ENCODE measurements at regions not wholly inside any gene's neighbourhood (a gene's known extent, or its start where the extent isn't known, plus 50 kb on each side); places are given as distances from the start of the nearest gene placed in this dataset.
"Not testable (repeated sequence)": the region's sequence is repeated elsewhere in the genome, so short reads cannot be mapped to it uniquely, and the experiment has no call there.

DNA sequence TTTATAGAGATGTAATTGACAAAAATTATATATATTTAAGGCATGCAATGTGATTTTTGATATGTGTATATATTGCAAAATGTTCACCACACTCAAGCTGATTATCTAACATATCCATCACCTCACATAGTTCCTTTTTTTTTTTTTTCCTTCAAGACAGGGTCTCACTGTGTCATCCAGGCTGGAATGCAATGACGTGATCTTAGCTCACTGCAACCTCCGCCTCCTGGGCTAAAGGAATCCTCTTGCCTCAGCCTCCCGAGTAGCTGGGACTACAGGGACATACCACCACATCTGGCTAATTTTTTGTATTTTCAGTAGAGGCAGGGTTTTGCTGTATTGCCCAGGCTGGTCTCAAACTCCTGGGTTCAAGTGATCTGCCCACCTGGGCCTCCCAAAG lies 65.1 kb upstream of the SLC35C1 start:
- Histone ChIP-seq H3K9me3 (ENCODE audit: control insufficient read depth in 2 of 3, insufficient read depth in 1 of 3, low read length in 3 of 3) (no peaks in the 10 kb centered on the region), H3K4me1 (ENCODE audit: control insufficient read depth in 2 of 3, insufficient read depth in 2 of 3, low read depth in 1 of 3, low read length in 3 of 3) (no peaks in the 10 kb centered on the region), H3K36me3 (ENCODE audit: control insufficient read depth in 2 of 3, insufficient read depth in 3 of 3, low read length in 3 of 3) (no peaks in the 10 kb centered on the region), H3K27me3 (ENCODE audit: control insufficient read depth, insufficient read depth, low read length) (no peaks in the 10 kb centered on the region), H3K4me3 (ENCODE audit: low read length in 3 of 3) (no peak overlapping the region), H3K27ac (ENCODE audit: low read depth in 2 of 2, low read length in 2 of 2) (no peak overlapping the region), H3K9ac (ENCODE audit: low read length in 3 of 3) (no peak overlapping the region)
- no peak for DNase-seq
- FAIRE-seq = no peak
- TF ChIP-seq, protein P1, sequence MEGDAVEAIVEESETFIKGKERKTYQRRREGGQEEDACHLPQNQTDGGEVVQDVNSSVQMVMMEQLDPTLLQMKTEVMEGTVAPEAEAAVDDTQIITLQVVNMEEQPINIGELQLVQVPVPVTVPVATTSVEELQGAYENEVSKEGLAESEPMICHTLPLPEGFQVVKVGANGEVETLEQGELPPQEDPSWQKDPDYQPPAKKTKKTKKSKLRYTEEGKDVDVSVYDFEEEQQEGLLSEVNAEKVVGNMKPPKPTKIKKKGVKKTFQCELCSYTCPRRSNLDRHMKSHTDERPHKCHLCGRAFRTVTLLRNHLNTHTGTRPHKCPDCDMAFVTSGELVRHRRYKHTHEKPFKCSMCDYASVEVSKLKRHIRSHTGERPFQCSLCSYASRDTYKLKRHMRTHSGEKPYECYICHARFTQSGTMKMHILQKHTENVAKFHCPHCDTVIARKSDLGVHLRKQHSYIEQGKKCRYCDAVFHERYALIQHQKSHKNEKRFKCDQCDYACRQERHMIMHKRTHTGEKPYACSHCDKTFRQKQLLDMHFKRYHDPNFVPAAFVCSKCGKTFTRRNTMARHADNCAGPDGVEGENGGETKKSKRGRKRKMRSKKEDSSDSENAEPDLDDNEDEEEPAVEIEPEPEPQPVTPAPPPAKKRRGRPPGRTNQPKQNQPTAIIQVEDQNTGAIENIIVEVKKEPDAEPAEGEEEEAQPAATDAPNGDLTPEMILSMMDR (IDR thresholded peaks at IDR 0.05; ENCODE audit: borderline replicate concordance, extremely low read depth, insufficient read depth) = no peak
- intact Hi-C loops (cut with DNase I) = no loop called here

DNA sequence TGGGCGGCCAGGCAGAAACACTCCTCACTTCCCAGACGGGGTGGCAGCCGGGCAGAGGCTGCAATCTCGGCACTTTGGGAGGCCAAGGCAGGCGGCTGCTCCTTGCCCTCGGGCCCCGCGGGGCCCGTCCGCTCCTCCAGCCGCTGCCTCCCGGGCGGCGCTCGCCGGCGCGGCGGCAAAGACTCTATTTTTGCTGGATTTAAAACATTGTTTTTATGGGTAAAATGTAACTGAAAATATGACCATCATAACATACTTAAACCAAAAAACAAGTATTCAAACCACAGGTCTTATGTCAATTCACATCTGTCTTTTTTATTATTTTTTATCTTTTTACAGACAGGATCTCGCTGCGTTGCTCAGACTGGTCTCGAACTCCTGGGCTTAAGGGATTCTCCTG lies 65.9 kb upstream of the SLC35C1 start:
- H3K27me3 ChIP-seq (ENCODE audit: control insufficient read depth, insufficient read depth, low read length); H3K4me1 ChIP-seq (ENCODE audit: control insufficient read depth in 2 of 3, insufficient read depth in 2 of 3, low read depth in 1 of 3, low read length in 3 of 3); H3K36me3 ChIP-seq (ENCODE audit: control insufficient read depth in 2 of 3, insufficient read depth in 3 of 3, low read length in 3 of 3); FAIRE-seq; DNase-seq; intact Hi-C loops (cut with DNase I); H3K9me3 ChIP-seq (ENCODE audit: control insufficient read depth in 2 of 3, insufficient read depth in 1 of 3, low read length in 3 of 3); H3K27ac ChIP-seq (ENCODE audit: low read depth in 2 of 2, low read length in 2 of 2); H3K4me3 ChIP-seq (ENCODE audit: low read length in 3 of 3); H3K9ac ChIP-seq (ENCODE audit: low read length in 3 of 3): not testable (repeated sequence)

DNA sequence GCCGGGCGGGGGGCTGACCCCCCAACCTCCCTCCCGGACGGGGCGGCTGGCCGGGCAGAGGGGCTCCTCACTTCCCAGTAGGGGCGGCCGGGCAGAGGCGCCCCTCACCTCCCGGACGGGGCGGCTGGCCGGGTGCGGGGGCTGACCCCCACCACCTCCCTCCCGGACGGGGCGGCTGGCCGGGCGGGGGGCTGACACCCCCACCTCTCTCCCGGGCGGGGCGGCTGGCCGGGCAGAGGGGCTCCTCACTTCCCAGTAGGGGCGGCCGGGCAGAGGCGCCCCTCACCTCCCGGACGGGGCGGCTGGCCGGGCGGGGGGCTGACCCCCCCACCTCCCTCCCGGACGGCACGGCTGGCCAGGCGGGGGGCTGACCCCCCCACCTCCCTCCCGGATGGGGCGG lies 66.8 kb upstream of the SLC35C1 start:
- DNase-seq; H3K9me3 ChIP-seq (ENCODE audit: control insufficient read depth in 2 of 3, insufficient read depth in 1 of 3, low read length in 3 of 3); FAIRE-seq: not testable (repeated sequence)

DNA sequence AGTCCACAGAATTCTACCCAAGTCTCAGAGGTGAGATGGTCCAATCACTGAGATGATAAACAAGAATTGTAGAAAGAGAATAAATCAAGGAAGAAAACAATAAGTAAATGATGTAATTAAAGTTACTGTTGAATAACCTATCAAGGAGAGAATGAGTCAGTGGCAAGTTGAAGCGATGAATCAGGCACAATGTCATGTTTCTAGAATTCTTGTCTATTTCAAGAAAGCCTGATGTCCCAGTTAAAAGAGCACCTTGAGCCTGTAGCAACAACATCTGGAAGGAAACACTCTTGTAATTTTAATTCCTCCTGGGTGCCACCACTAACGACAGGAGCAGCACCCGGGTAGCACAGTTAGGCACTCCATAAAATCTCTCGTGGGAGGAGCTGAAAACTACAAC lies 67.9 kb upstream of the SLC35C1 start:
- Histone ChIP-seq H3K4me1 (ENCODE audit: control insufficient read depth in 2 of 3, insufficient read depth in 2 of 3, low read depth in 1 of 3, low read length in 3 of 3) (no peaks in the 10 kb centered on the region), H3K27me3 (ENCODE audit: control insufficient read depth, insufficient read depth, low read length) (no peaks in the 10 kb centered on the region), H3K27ac (ENCODE audit: low read depth in 2 of 2, low read length in 2 of 2) (no peak overlapping the region), H3K4me3 (ENCODE audit: low read length in 3 of 3) (no peak overlapping the region), H3K36me3 (ENCODE audit: control insufficient read depth in 2 of 3, insufficient read depth in 3 of 3, low read length in 3 of 3) (no peaks in the 10 kb centered on the region), H3K9me3 (ENCODE audit: control insufficient read depth in 2 of 3, insufficient read depth in 1 of 3, low read length in 3 of 3) (no peaks in the 10 kb centered on the region), H3K9ac (ENCODE audit: low read length in 3 of 3) (no peak overlapping the region)
- intact Hi-C loops (cut with DNase I) = no loop called here
- TF ChIP-seq, protein P1 (IDR thresholded peaks at IDR 0.05; ENCODE audit: borderline replicate concordance, extremely low read depth, insufficient read depth) = no peak
- FAIRE-seq (no peak), DNase-seq (no peak)

More for the DNA sequence above, 66.8 kb upstream of the SLC35C1 start:
- H3K4me3 ChIP-seq (ENCODE audit: low read length in 3 of 3); H3K27me3 ChIP-seq (ENCODE audit: control insufficient read depth, insufficient read depth, low read length); H3K36me3 ChIP-seq (ENCODE audit: control insufficient read depth in 2 of 3, insufficient read depth in 3 of 3, low read length in 3 of 3); H3K9ac ChIP-seq (ENCODE audit: low read length in 3 of 3); intact Hi-C loops (cut with DNase I); H3K4me1 ChIP-seq (ENCODE audit: control insufficient read depth in 2 of 3, insufficient read depth in 2 of 3, low read depth in 1 of 3, low read length in 3 of 3); H3K27ac ChIP-seq (ENCODE audit: low read depth in 2 of 2, low read length in 2 of 2): not testable (repeated sequence)

DNA sequence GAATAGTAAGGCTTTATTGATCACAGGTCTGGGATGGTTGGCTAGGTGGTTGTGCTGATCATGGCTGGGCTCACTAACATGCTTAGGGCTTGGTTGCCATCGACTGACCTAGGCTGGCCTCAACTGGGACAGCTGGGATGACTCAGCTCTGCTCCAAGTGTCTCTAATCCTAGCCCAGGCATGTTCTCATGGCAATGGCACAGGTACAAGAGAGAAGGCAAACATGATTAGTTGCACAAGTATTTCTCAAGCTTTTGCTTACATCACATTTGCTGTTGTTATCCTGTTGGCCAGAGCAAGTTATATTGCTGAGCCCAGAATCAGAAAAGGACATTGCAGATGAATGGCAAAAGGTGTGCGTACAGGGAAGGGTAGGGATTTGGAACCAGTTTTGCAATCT lies 68.5 kb upstream of the SLC35C1 start:
- H3K9ac ChIP-seq (ENCODE audit: low read length in 3 of 3) = no peak overlapping the region

More for the DNA sequence above, 68.5 kb upstream of the SLC35C1 start:
- no peaks in the 10 kb centered on the region for H3K36me3 ChIP-seq (ENCODE audit: control insufficient read depth in 2 of 3, insufficient read depth in 3 of 3, low read length in 3 of 3)
- TF ChIP-seq, protein P1 (IDR thresholded peaks at IDR 0.05; ENCODE audit: borderline replicate concordance, extremely low read depth, insufficient read depth) = no peak
- no peak overlapping the region for H3K27ac ChIP-seq (ENCODE audit: low read depth in 2 of 2, low read length in 2 of 2)
- FAIRE-seq (no peak), DNase-seq (no peak)
- H3K4me1 ChIP-seq (ENCODE audit: control insufficient read depth in 2 of 3, insufficient read depth in 2 of 3, low read depth in 1 of 3, low read length in 3 of 3) = no peaks in the 10 kb centered on the region
- no peak overlapping the region for H3K4me3 ChIP-seq (ENCODE audit: low read length in 3 of 3)
- no peaks in the 10 kb centered on the region for H3K27me3 ChIP-seq (ENCODE audit: control insufficient read depth, insufficient read depth, low read length)
- H3K9me3 ChIP-seq (ENCODE audit: control insufficient read depth in 2 of 3, insufficient read depth in 1 of 3, low read length in 3 of 3) = no peaks in the 10 kb centered on the region
- intact Hi-C loops (cut with DNase I) = no loop called here
